ENCODE measurements at regions not wholly inside any gene's neighbourhood (a gene's known extent, or its start where the extent isn't known, plus 50 kb on each side); places are given as distances from the start of the nearest gene placed in this dataset.

DNA sequence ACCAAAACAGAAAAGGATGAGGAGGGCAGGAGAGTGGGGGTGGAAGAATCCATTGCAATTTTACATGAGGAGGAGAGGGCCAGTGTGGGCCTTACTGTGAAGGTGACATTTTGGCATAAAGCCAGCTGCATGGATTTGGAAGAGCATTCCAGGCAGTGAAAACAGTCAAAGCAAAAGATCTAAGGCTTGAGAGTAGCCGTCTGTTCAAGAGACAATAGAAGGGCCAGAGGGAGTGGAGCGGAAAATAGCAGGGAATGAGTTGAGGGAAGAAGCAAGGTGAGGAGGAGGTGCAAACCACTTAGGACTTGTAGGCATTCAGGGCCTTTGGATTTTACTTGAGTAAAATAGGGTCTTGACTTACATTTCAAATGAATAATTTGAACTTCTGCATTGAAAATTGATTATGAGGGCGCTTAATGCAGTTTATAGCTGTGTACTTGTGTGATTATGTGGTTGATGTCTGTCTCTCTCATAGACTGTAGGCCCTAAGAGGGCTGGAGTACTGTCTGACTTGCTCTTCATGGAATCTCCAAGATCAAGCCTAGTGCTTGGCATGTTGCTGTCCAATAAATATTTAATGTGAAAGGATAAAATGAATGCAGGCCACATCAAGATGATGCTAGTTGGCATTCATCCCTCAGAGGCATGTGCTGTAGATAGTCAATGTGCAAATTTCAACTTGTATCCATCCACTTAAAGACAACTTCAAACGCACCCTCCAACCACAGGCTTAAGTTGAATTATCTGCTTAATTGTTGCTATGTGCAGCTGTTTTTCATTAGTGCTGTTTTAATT is 772.1 kb upstream of the RBFOX1 start:
- H3K9me3 ChIP-seq (ENCODE audit: control insufficient read depth in 2 of 3, insufficient read depth in 1 of 3, low read length in 3 of 3): no peaks in the 10 kb centered on the region
- DNase-seq (no peak), FAIRE-seq (no peak)
- intact Hi-C loops (cut with DNase I): no loop called here
- TF ChIP-seq, protein P1, sequence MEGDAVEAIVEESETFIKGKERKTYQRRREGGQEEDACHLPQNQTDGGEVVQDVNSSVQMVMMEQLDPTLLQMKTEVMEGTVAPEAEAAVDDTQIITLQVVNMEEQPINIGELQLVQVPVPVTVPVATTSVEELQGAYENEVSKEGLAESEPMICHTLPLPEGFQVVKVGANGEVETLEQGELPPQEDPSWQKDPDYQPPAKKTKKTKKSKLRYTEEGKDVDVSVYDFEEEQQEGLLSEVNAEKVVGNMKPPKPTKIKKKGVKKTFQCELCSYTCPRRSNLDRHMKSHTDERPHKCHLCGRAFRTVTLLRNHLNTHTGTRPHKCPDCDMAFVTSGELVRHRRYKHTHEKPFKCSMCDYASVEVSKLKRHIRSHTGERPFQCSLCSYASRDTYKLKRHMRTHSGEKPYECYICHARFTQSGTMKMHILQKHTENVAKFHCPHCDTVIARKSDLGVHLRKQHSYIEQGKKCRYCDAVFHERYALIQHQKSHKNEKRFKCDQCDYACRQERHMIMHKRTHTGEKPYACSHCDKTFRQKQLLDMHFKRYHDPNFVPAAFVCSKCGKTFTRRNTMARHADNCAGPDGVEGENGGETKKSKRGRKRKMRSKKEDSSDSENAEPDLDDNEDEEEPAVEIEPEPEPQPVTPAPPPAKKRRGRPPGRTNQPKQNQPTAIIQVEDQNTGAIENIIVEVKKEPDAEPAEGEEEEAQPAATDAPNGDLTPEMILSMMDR (IDR thresholded peaks at IDR 0.05; ENCODE audit: borderline replicate concordance, extremely low read depth, insufficient read depth): no peak
- no peaks in the 10 kb centered on the region for H3K27me3 ChIP-seq (ENCODE audit: control insufficient read depth, insufficient read depth, low read length)
- no peaks in the 10 kb centered on the region for H3K36me3 ChIP-seq (ENCODE audit: control insufficient read depth in 2 of 3, insufficient read depth in 3 of 3, low read length in 3 of 3)
- no peak overlapping the region for H3K4me3 ChIP-seq (ENCODE audit: low read length in 3 of 3)
- H3K27ac ChIP-seq (ENCODE audit: low read depth in 2 of 2, low read length in 2 of 2): no peak overlapping the region
- no peaks in the 10 kb centered on the region for H3K4me1 ChIP-seq (ENCODE audit: control insufficient read depth in 2 of 3, insufficient read depth in 2 of 3, low read depth in 1 of 3, low read length in 3 of 3)
- H3K9ac ChIP-seq (ENCODE audit: low read length in 3 of 3): no peak overlapping the region

DNA sequence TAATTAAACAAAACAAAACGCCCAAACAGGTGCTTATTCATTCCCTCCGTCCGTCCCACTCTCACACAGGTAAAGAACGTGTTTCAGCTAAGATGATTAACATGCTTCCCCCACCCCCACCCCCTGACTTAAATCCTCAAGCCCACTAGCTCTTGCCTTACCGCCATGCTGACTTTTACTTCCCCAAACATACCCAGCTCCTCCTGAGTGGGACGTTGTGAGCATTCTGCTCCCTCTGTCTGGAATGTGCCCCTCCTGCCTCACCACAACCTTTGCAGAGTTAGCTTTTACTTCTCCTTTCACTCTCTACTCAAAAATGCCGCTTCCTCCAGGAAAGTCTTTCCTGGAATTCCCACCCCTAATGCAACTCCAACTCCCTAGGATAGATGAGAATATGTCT is 774.0 kb upstream of the RBFOX1 start:
- DNase-seq (no peak), FAIRE-seq (no peak)
- Histone ChIP-seq H3K9me3 (ENCODE audit: control insufficient read depth in 2 of 3, insufficient read depth in 1 of 3, low read length in 3 of 3) (no peaks in the 10 kb centered on the region), H3K27me3 (ENCODE audit: control insufficient read depth, insufficient read depth, low read length) (no peaks in the 10 kb centered on the region), H3K4me3 (ENCODE audit: low read length in 3 of 3) (no peak overlapping the region), H3K27ac (ENCODE audit: low read depth in 2 of 2, low read length in 2 of 2) (no peak overlapping the region), H3K4me1 (ENCODE audit: control insufficient read depth in 2 of 3, insufficient read depth in 2 of 3, low read depth in 1 of 3, low read length in 3 of 3) (no peaks in the 10 kb centered on the region), H3K36me3 (ENCODE audit: control insufficient read depth in 2 of 3, insufficient read depth in 3 of 3, low read length in 3 of 3) (no peaks in the 10 kb centered on the region), H3K9ac (ENCODE audit: low read length in 3 of 3) (no peak overlapping the region)
- intact Hi-C loops (cut with DNase I): no loop called here
- TF ChIP-seq, protein P1 (IDR thresholded peaks at IDR 0.05; ENCODE audit: borderline replicate concordance, extremely low read depth, insufficient read depth): no peak

DNA sequence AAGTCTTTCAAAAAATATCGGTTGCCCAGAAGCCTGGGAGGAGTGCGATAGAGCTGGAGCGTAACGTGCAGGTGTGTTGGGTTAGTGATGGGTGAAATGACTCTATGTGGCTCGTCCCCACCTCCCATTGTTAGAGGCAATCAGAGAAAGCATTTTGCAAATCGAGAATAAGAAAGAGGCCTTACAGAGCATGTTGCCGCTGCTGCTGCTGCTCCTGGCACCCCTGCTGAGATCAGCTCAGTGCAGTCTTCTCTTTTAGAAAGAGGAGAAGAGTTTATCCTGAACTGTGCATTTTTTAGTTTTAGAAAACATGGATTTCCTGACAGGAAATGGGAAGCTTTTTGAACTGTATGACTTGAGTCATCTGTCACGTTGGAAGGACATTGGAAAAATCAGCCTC is 774.5 kb upstream of the RBFOX1 start:
- TF ChIP-seq, protein P1 (IDR thresholded peaks at IDR 0.05; ENCODE audit: borderline replicate concordance, extremely low read depth, insufficient read depth): no peak
- no peaks in the 10 kb centered on the region for H3K4me1 ChIP-seq (ENCODE audit: control insufficient read depth in 2 of 3, insufficient read depth in 2 of 3, low read depth in 1 of 3, low read length in 3 of 3)
- no peaks in the 10 kb centered on the region for H3K36me3 ChIP-seq (ENCODE audit: control insufficient read depth in 2 of 3, insufficient read depth in 3 of 3, low read length in 3 of 3)
- no peaks in the 10 kb centered on the region for H3K9me3 ChIP-seq (ENCODE audit: control insufficient read depth in 2 of 3, insufficient read depth in 1 of 3, low read length in 3 of 3)
- no peak overlapping the region for H3K4me3 ChIP-seq (ENCODE audit: low read length in 3 of 3)
- no peak for FAIRE-seq
- DNase-seq: no peak
- no peaks in the 10 kb centered on the region for H3K27me3 ChIP-seq (ENCODE audit: control insufficient read depth, insufficient read depth, low read length)
- H3K27ac ChIP-seq (ENCODE audit: low read depth in 2 of 2, low read length in 2 of 2): no peak overlapping the region
- intact Hi-C loops (cut with DNase I): no loop called here
- no peak overlapping the region for H3K9ac ChIP-seq (ENCODE audit: low read length in 3 of 3)
